NT2/D1 (cell line): ENCODE measurements at regions not wholly inside any gene's neighbourhood (a gene's known extent, or its start where the extent isn't known, plus 50 kb on each side); places are given as distances from the start of the nearest gene placed in this dataset.

Source experiments
- YY1 ChIP-seq: IDR thresholded peaks from 2 replicates; pipeline ENCODE4 v1.6.1; 2011; ENCODE audit not compliant: insufficient read length, insufficient read depth
- ZNF274 ChIP-seq: IDR thresholded peaks from 2 replicates; pipeline ENCODE4 v1.6.1; 2011; ENCODE audit warnings: mild to moderate bottlenecking, low read depth, low read length

- TF ChIP-seq YY1 (no peak), ZNF274 (no peak)
These were observed 132.7 kb upstream of the EEA1 start for GRCh38 chr12:93061473-93062419.
